ENCODE measurements at regions not wholly inside any gene's neighbourhood (a gene's known extent, or its start where the extent isn't known, plus 50 kb on each side); places are given as distances from the start of the nearest gene placed in this dataset.
"Not testable (repeated sequence)": the region's sequence is repeated elsewhere in the genome, so short reads cannot be mapped to it uniquely, and the experiment has no call there.

- DNase-seq, result not testable (repeated sequence)
Observed at GRCh38 chr21:9950363-9950762, 571.0 kb upstream of the TPTE start.

GRCh38 chr21:9958791-9959190, 562.6 kb upstream of the TPTE start:
- not testable (repeated sequence) for DNase-seq

- DNase-seq, result not testable (repeated sequence)
Observed at GRCh38 chr21:9959220-9959964, 562.0 kb upstream of the TPTE start.

GRCh38 chr21:9969399-9969798, 552.0 kb upstream of the TPTE start:
- not testable (repeated sequence) for DNase-seq

GRCh38 chr21:9972018-9972417, 549.4 kb upstream of the TPTE start:
- not testable (repeated sequence) for DNase-seq

GRCh38 chr21:9978371-9978770, 543.0 kb upstream of the TPTE start:
- not testable (repeated sequence) for DNase-seq

GRCh38 chr21:9997507-9997906, 523.9 kb upstream of the TPTE start:
- not testable (repeated sequence) for DNase-seq

GRCh38 chr21:10002762-10003313, 518.5 kb upstream of the TPTE start:
- not testable (repeated sequence) for DNase-seq

- not testable (repeated sequence) for DNase-seq
Observed at GRCh38 chr21:10005791-10006190, 515.6 kb upstream of the TPTE start.

- DNase-seq, result not testable (repeated sequence)
Observed at GRCh38 chr21:10016991-10017390, 504.4 kb upstream of the TPTE start.

- DNase-seq, result not testable (repeated sequence)
Observed at GRCh38 chr21:10017757-10018156, 503.6 kb upstream of the TPTE start.

GRCh38 chr21:10021462-10021861, 499.9 kb upstream of the TPTE start:
- not testable (repeated sequence) for DNase-seq

- not testable (repeated sequence) for DNase-seq
Observed at GRCh38 chr21:10022745-10023144, 498.6 kb upstream of the TPTE start.
